ENCODE measurements at regions not wholly inside any gene's neighbourhood (a gene's known extent, or its start where the extent isn't known, plus 50 kb on each side); places are given as distances from the start of the nearest gene placed in this dataset.

DNA sequence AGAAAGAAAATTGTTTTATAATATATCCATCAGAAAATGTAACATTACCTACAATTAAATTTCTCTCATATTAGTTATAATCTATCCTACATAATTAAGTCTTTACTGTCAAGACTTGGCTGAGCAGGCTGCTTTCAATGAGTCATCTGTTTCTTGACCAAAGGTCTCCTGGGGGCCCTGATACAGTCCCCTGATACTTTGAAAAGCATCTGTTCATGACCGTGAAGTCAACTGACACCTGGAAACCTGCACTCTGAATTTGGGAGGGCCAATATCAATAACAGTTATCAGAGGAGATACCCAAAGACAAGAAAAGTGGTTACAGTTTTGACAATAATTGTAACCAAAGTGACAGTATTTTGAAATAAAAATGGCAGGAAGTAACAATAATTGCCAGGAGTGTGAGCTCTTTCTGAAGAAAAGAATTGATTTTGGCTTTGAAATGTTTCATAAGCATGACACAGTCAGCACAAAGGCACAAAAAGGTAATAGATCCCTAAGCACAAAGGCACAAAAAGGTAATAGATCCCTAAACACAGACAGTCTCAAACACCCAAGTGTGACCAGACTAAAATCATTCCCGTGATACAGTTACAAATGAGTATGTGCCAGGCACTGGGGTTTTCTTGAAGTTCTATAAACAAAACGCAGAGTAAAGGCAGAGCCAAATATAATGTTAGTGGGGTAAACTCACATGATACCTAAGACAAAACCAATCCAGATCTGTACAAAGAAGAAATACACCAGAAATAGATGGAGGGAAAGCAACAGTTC lies 260.7 kb downstream of the PLOD2 start:
- no peak overlapping the region for H3K4me3 ChIP-seq
- no peaks in the 10 kb centered on the region for H3K9me3 ChIP-seq
- H3K4me1 ChIP-seq, result no peaks in the 10 kb centered on the region
- no peak overlapping the region for H3K9ac ChIP-seq (ENCODE audit: low read depth in 2 of 2, low read length in 2 of 2)
- no peak for DNase-seq
- intact Hi-C loops (cut with DNase I), result no loop called here
- no peak overlapping the region for H3K27ac ChIP-seq
- no peaks in the 10 kb centered on the region for H3K27me3 ChIP-seq
- H3K36me3 ChIP-seq, result no peaks in the 10 kb centered on the region
- TF ChIP-seq, protein P1, sequence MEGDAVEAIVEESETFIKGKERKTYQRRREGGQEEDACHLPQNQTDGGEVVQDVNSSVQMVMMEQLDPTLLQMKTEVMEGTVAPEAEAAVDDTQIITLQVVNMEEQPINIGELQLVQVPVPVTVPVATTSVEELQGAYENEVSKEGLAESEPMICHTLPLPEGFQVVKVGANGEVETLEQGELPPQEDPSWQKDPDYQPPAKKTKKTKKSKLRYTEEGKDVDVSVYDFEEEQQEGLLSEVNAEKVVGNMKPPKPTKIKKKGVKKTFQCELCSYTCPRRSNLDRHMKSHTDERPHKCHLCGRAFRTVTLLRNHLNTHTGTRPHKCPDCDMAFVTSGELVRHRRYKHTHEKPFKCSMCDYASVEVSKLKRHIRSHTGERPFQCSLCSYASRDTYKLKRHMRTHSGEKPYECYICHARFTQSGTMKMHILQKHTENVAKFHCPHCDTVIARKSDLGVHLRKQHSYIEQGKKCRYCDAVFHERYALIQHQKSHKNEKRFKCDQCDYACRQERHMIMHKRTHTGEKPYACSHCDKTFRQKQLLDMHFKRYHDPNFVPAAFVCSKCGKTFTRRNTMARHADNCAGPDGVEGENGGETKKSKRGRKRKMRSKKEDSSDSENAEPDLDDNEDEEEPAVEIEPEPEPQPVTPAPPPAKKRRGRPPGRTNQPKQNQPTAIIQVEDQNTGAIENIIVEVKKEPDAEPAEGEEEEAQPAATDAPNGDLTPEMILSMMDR (IDR thresholded peaks at IDR 0.05), result no peak

DNA sequence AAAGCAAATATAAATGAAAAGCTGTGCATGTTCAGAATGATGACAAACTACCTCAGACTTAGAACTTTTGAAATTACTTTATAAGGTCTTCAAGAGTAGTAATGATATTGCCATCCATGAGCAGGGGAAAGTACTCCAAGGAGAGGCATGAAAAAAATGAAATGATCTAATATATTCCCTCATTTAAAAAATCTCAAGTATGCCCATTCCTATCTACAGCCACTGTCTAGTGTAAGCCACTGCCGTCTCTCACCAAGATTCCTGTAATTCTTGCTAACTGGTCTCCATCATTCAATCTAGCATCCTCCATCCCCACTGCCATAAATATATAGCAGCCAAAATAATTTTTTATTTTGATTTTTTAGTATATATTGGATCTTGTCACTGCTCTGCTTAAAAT lies 258.8 kb downstream of the PLOD2 start:
- no peaks in the 10 kb centered on the region for H3K27me3 ChIP-seq
- DNase-seq, result no peak
- intact Hi-C loops (cut with DNase I), result no loop called here
- TF ChIP-seq, protein P1 (IDR thresholded peaks at IDR 0.05), result no peak
- no peaks in the 10 kb centered on the region for H3K36me3 ChIP-seq
- no peaks in the 10 kb centered on the region for H3K9me3 ChIP-seq
- H3K27ac ChIP-seq, result no peak overlapping the region
- no peak overlapping the region for H3K9ac ChIP-seq (ENCODE audit: low read depth in 2 of 2, low read length in 2 of 2)
- no peaks in the 10 kb centered on the region for H3K4me1 ChIP-seq
- no peak overlapping the region for H3K4me3 ChIP-seq

DNA sequence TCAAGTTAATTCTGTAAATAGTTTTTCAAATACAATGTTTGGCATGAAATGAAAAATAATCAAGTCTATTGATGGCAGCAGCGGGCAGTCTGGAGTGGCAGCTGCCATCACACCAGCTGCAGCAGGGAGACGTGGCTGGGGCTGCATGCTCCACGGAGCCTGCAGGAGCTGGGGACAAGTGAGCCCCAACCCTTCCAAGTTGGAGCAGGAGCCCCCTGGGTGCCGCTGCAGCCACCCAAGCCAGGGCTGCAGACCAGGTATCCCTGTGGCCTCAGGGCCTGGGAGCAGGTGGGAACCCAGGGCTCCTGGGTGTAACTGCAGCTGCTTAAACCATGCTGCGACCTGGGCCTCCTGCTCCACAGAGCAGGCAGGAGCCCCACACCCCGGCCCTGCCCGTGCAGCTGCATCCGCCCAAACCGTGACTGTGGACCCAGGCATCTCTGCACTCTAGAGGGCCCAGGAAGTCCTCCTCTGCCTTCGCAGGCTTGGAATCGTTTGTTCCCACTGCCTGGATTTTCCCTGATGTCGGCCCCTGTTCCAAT lies 257.4 kb downstream of the PLOD2 start:
- Histone ChIP-seq H3K4me1 (no peaks in the 10 kb centered on the region), H3K9ac (ENCODE audit: low read depth in 2 of 2, low read length in 2 of 2) (no peak overlapping the region), H3K27ac (no peak overlapping the region), H3K36me3 (no peaks in the 10 kb centered on the region), H3K9me3 (no peaks in the 10 kb centered on the region), H3K4me3 (no peak overlapping the region), H3K27me3 (no peaks in the 10 kb centered on the region)
- no peak for DNase-seq
- TF ChIP-seq, protein P1 (IDR thresholded peaks at IDR 0.05), result no peak
- intact Hi-C loops (cut with DNase I), result no loop called here

DNA sequence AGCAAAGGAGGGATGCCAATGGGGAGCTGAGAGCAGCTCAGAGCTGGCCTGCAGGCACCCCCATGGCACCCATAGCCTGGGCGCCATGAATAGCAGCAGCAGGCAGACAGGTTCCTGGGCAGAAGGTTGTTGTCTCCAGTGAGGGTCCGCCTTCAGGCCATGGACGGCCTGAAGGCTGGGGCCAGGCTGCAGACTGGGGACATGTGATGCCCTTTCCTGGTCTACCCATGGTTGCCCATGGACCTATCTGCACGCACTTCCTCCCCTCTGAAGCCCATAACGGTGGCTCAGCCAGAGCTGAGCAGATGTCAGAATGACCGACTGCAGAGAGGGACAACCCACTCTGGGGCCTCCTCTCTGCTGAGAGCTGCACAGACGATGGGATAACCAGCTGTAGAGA lies 256.8 kb downstream of the PLOD2 start:
- TF ChIP-seq, protein P1 (IDR thresholded peaks at IDR 0.05), result no peak
- no peak for DNase-seq

DNA sequence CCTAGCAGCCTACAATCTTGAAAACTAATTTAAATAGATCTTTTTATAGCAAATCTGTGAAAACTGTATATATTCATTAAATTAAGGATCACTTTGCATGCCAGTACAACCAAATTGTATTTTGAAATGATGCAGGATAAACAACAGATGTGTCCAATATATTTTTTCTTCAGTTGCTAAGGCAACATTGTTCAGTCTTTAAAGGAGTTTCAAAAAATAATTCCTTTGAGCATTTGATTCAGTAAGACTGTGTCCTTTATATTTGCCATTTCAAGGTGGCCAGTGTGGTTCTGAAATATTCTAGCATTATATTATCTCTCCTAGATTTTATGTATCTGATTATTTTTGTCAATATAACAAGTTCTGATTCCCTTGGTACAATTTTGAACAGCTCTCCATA lies 254.7 kb downstream of the PLOD2 start:
- DNase-seq, result no peak
- Histone ChIP-seq H3K4me1 (no peaks in the 10 kb centered on the region), H3K36me3 (no peaks in the 10 kb centered on the region), H3K9ac (ENCODE audit: low read depth in 2 of 2, low read length in 2 of 2) (no peak overlapping the region), H3K4me3 (no peak overlapping the region), H3K9me3 (no peaks in the 10 kb centered on the region), H3K27me3 (no peaks in the 10 kb centered on the region), H3K27ac (no peak overlapping the region)
- TF ChIP-seq, protein P1 (IDR thresholded peaks at IDR 0.05), result no peak
- intact Hi-C loops (cut with DNase I), result no loop called here

More for the DNA sequence above, 256.8 kb downstream of the PLOD2 start:
- Histone ChIP-seq H3K9me3 (no peaks in the 10 kb centered on the region), H3K36me3 (no peaks in the 10 kb centered on the region), H3K9ac (ENCODE audit: low read depth in 2 of 2, low read length in 2 of 2) (no peak overlapping the region), H3K4me3 (no peak overlapping the region), H3K27me3 (no peaks in the 10 kb centered on the region), H3K27ac (no peak overlapping the region), H3K4me1 (no peaks in the 10 kb centered on the region)
- intact Hi-C loops (cut with DNase I), result no loop called here

Measured in colonic mucosa (tissue), 4 donors.